HUDEP-2 (cell line): ENCODE measurements at regions not wholly inside any gene's neighbourhood (a gene's known extent, or its start where the extent isn't known, plus 50 kb on each side); places are given as distances from the start of the nearest gene placed in this dataset.
"Not testable (repeated sequence)": the region's sequence is repeated elsewhere in the genome, so short reads cannot be mapped to it uniquely, and the experiment has no call there.

ENCODE experiments used
- DNase-seq, 76 experiments: peaks; one replicate each; lab custom pipeline; 2025; ENCODE audit not compliant: unreplicated experiment in 76 of 76; lab: John Stamatoyannopoulos, UW

- no peak for DNase-seq
Observed at GRCh38 chr1:66455446-66455845, 78.5 kb upstream of the SGIP1 start.

- DNase-seq = no peak
Observed at GRCh38 chr1:66460776-66461175, 73.2 kb upstream of the SGIP1 start.

GRCh38 chr1:66462313-66462712 is 71.6 kb upstream of the SGIP1 start:
- DNase-seq = no peak

GRCh38 chr1:66464351-66464750 is 69.6 kb upstream of the SGIP1 start:
- no peak for DNase-seq

GRCh38 chr1:66464802-66465201 is 69.2 kb upstream of the SGIP1 start:
- DNase-seq = no peak

- not testable (repeated sequence) for DNase-seq
Observed at GRCh38 chr1:66466695-66467094, 67.3 kb upstream of the SGIP1 start.

- DNase-seq = no peak
Observed at GRCh38 chr1:66468722-66469121, 65.2 kb upstream of the SGIP1 start.

- no peak for DNase-seq
Observed at GRCh38 chr1:66475940-66476339, 58.0 kb upstream of the SGIP1 start.

- DNase-seq = no peak
Observed at GRCh38 chr1:66476774-66477173, 57.2 kb upstream of the SGIP1 start.

- no peak for DNase-seq
Observed at GRCh38 chr1:66478116-66478515, 55.8 kb upstream of the SGIP1 start.

GRCh38 chr1:66480162-66480561 is 53.8 kb upstream of the SGIP1 start:
- no peak for DNase-seq

- DNase-seq = not testable (repeated sequence)
Observed at GRCh38 chr1:66481215-66481614, 52.7 kb upstream of the SGIP1 start.
